Smooth muscle cell (in vitro differentiated cells): ENCODE measurements at regions not wholly inside any gene's neighbourhood (a gene's known extent, or its start where the extent isn't known, plus 50 kb on each side); places are given as distances from the start of the nearest gene placed in this dataset.

Experiments used
- DNase-seq: peaks from one replicate; lab custom pipeline; 2025; ENCODE audit not compliant: unreplicated experiment; lab: John Stamatoyannopoulos, UW
- H2AFZ ChIP-seq: fragments of 200-600 bp; sonication (generic); 2 replicates; pipeline ENCODE4 v1.6.0; 2016; ENCODE audit warnings: antibody characterized with exemption, low read depth, mild to moderate bottlenecking
- H3F3A ChIP-seq: fragments of 200-600 bp; sonication (generic); 2 replicates; pipeline ENCODE4 v1.6.0; 2017; ENCODE audit warnings: antibody characterized with exemption, low read depth
- H3K27ac ChIP-seq: fragments of 200-600 bp; sonication (generic); 2 replicates; pipeline ENCODE4 v1.5.1; 2016; ENCODE audit warnings: low read depth, mild to moderate bottlenecking
- H3K27me3 ChIP-seq: fragments of 200-600 bp; sonication (generic); 2 replicates; pipeline ENCODE4 v1.6.1; 2016; ENCODE audit warnings: low read depth, mild to moderate bottlenecking
- H3K36me3 ChIP-seq: fragments of 200-600 bp; sonication (generic); 2 replicates; pipeline ENCODE4 v1.5.1; 2016; ENCODE audit warnings: low read depth
- H3K4me1 ChIP-seq: fragments of 200-600 bp; sonication (generic); 2 replicates; pipeline ENCODE4 v1.5.1; 2016; ENCODE audit warnings: low read depth
- H3K4me2 ChIP-seq: fragments of 200-600 bp; sonication (generic); 2 replicates; pipeline ENCODE4 v1.6.0; 2016; ENCODE audit warnings: mild to moderate bottlenecking
- H3K4me3 ChIP-seq: fragments of 200-600 bp; sonication (generic); 2 replicates; pipeline ENCODE4 v1.5.1; 2016; ENCODE audit warnings: mild to moderate bottlenecking
- H3K79me2 ChIP-seq: fragments of 200-600 bp; sonication (generic); 2 replicates; pipeline ENCODE4 v1.6.0; 2016; ENCODE audit warnings: low read depth, mild to moderate bottlenecking
- H3K9ac ChIP-seq: fragments of 200-600 bp; sonication (generic); 2 replicates; pipeline ENCODE4 v1.6.0; 2016; ENCODE audit warnings: low read depth
- H3K9me3 ChIP-seq: fragments of 200-600 bp; sonication (generic); replicated peaks from 2 replicates; pipeline ENCODE4 v1.5.1; 2016; ENCODE audit warnings: low read depth
- H4K20me1 ChIP-seq: fragments of 200-600 bp; sonication (generic); 2 replicates; pipeline ENCODE4 v1.6.0; 2016; ENCODE audit warnings: low read depth
- WGBS: methylation state at CpG from one replicate; pipeline ENCODE4 v1.1.7; 2016; ENCODE audit warnings: low lambda C conversion rate; 5-methylcytosine and 5-hydroxymethylcytosine counted together
- TF ChIP-seq, protein P1 (sequence below): fragments of 200-600 bp; sonication (generic); IDR thresholded peaks from 2 replicates; pipeline ENCODE4 v1.5.1; 2017; ENCODE audit warnings: borderline replicate concordance, mild to moderate bottlenecking, antibody characterized with exemption; ENCODE audit not compliant: insufficient read depth, poor library complexity, severe bottlenecking

- H3K9ac ChIP-seq: no peak overlapping the region
- no peaks in the 10 kb centered on the region for H4K20me1 ChIP-seq
- H2AFZ ChIP-seq: no peak overlapping the region
- H3K27me3 ChIP-seq: no peaks in the 10 kb centered on the region
- H3K4me1 ChIP-seq: no peaks in the 10 kb centered on the region
- no peak overlapping the region for H3K4me3 ChIP-seq
- no peak overlapping the region for H3K4me2 ChIP-seq
- DNase-seq: no peak
- H3F3A ChIP-seq: no peaks in the 10 kb centered on the region
- H3K27ac ChIP-seq: no peak overlapping the region
- no peaks in the 10 kb centered on the region for H3K36me3 ChIP-seq
- no peaks in the 10 kb centered on the region for H3K79me2 ChIP-seq
- TF ChIP-seq, protein P1, sequence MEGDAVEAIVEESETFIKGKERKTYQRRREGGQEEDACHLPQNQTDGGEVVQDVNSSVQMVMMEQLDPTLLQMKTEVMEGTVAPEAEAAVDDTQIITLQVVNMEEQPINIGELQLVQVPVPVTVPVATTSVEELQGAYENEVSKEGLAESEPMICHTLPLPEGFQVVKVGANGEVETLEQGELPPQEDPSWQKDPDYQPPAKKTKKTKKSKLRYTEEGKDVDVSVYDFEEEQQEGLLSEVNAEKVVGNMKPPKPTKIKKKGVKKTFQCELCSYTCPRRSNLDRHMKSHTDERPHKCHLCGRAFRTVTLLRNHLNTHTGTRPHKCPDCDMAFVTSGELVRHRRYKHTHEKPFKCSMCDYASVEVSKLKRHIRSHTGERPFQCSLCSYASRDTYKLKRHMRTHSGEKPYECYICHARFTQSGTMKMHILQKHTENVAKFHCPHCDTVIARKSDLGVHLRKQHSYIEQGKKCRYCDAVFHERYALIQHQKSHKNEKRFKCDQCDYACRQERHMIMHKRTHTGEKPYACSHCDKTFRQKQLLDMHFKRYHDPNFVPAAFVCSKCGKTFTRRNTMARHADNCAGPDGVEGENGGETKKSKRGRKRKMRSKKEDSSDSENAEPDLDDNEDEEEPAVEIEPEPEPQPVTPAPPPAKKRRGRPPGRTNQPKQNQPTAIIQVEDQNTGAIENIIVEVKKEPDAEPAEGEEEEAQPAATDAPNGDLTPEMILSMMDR: no peak
- H3K9me3 ChIP-seq: no peaks in the 10 kb centered on the region
- 58% methylated on average over 17 of the region's 19 CpGs for WGBS
Observed at GRCh38 chr22:48277868-48278581, 1515.6 kb downstream of the TBC1D22A start.

GRCh38 chr22:48276994-48277867 lies 1514.8 kb downstream of the TBC1D22A start:
- no peaks in the 10 kb centered on the region for H3K27me3 ChIP-seq
- no peak overlapping the region for H2AFZ ChIP-seq
- H3K9ac ChIP-seq: no peak overlapping the region
- H3K4me3 ChIP-seq: no peak overlapping the region
- H3K4me2 ChIP-seq: no peak overlapping the region
- H3K9me3 ChIP-seq: no peaks in the 10 kb centered on the region
- H3K79me2 ChIP-seq: no peaks in the 10 kb centered on the region
- 87% methylated on average over 20 of the region's 20 CpGs for WGBS
- H3K36me3 ChIP-seq: no peaks in the 10 kb centered on the region
- no peaks in the 10 kb centered on the region for H4K20me1 ChIP-seq
- no peaks in the 10 kb centered on the region for H3K4me1 ChIP-seq
- no peaks in the 10 kb centered on the region for H3F3A ChIP-seq
- no peak overlapping the region for H3K27ac ChIP-seq
- TF ChIP-seq, protein P1: no peak
- no peak for DNase-seq

GRCh38 chr22:48275412-48275811 lies 1513.0 kb downstream of the TBC1D22A start:
- no peak overlapping the region for H3K9ac ChIP-seq
- H3K27me3 ChIP-seq: no peaks in the 10 kb centered on the region
- no peaks in the 10 kb centered on the region for H3F3A ChIP-seq
- H3K27ac ChIP-seq: no peak overlapping the region
- H3K79me2 ChIP-seq: no peaks in the 10 kb centered on the region
- DNase-seq: no peak
- H3K9me3 ChIP-seq: no peaks in the 10 kb centered on the region
- TF ChIP-seq, protein P1: no peak
- H2AFZ ChIP-seq: no peak overlapping the region
- no peaks in the 10 kb centered on the region for H3K36me3 ChIP-seq
- H3K4me1 ChIP-seq: no peaks in the 10 kb centered on the region
- no peaks in the 10 kb centered on the region for H4K20me1 ChIP-seq
- no peak overlapping the region for H3K4me2 ChIP-seq
- 96% methylated on average over 10 of the region's 10 CpGs for WGBS
- no peak overlapping the region for H3K4me3 ChIP-seq
